Non-pigmented ciliary epithelial cell (primary cell): ENCODE measurements at regions not wholly inside any gene's neighbourhood (a gene's known extent, or its start where the extent isn't known, plus 50 kb on each side); places are given as distances from the start of the nearest gene placed in this dataset.
"Not testable (repeated sequence)": the region's sequence is repeated elsewhere in the genome, so short reads cannot be mapped to it uniquely, and the experiment has no call there.

ENCODE experiments used
- DNase-seq: peaks from one replicate; pipeline ENCODE4 v3.0.0-alpha.2; 2010; ENCODE audit warnings: low read depth

- DNase-seq = no peak
These were observed 714.9 kb upstream of the MDGA2 start for GRCh38 chr14:48390346-48390745.

GRCh38 chr14:48384821-48385220, 709.4 kb upstream of the MDGA2 start:
- no peak for DNase-seq

GRCh38 chr14:48382961-48383360, 707.6 kb upstream of the MDGA2 start:
- no peak for DNase-seq

- DNase-seq = no peak
These were observed 703.1 kb upstream of the MDGA2 start for GRCh38 chr14:48378541-48378940.

GRCh38 chr14:48373981-48374380, 698.6 kb upstream of the MDGA2 start:
- DNase-seq = no peak

- peak; percentile 19 for DNase-seq
These were observed 675.6 kb upstream of the MDGA2 start for GRCh38 chr14:48350971-48351370.

GRCh38 chr14:48349689-48350088, 674.3 kb upstream of the MDGA2 start:
- no peak for DNase-seq

GRCh38 chr14:48341069-48341468, 665.7 kb upstream of the MDGA2 start:
- no peak for DNase-seq

GRCh38 chr14:48333221-48333920, 658.0 kb upstream of the MDGA2 start:
- DNase-seq = no peak

GRCh38 chr14:48331421-48331820, 656.0 kb upstream of the MDGA2 start:
- no peak for DNase-seq

GRCh38 chr14:48325486-48325885, 650.1 kb upstream of the MDGA2 start:
- DNase-seq = no peak

- DNase-seq = no peak
These were observed 648.3 kb upstream of the MDGA2 start for GRCh38 chr14:48323665-48324064.

- DNase-seq = no peak
These were observed 644.4 kb upstream of the MDGA2 start for GRCh38 chr14:48319823-48320222.

- no peak for DNase-seq
These were observed 629.3 kb upstream of the MDGA2 start for GRCh38 chr14:48304729-48305128.

- no peak for DNase-seq
These were observed 614.3 kb upstream of the MDGA2 start for GRCh38 chr14:48289701-48290100.

GRCh38 chr14:48285217-48285616, 609.8 kb upstream of the MDGA2 start:
- not testable (repeated sequence) for DNase-seq

- DNase-seq = no peak
These were observed 599.9 kb upstream of the MDGA2 start for GRCh38 chr14:48275301-48275700.

- DNase-seq = no peak
These were observed 599.4 kb upstream of the MDGA2 start for GRCh38 chr14:48274826-48275225.

- DNase-seq = not testable (repeated sequence)
These were observed 592.5 kb upstream of the MDGA2 start for GRCh38 chr14:48267926-48268325.

- DNase-seq = not testable (repeated sequence)
These were observed 590.8 kb upstream of the MDGA2 start for GRCh38 chr14:48266201-48266600.

- no peak for DNase-seq
These were observed 586.0 kb upstream of the MDGA2 start for GRCh38 chr14:48261436-48261835.

- DNase-seq = not testable (repeated sequence)
These were observed 585.2 kb upstream of the MDGA2 start for GRCh38 chr14:48260394-48261295.

- not testable (repeated sequence) for DNase-seq
These were observed 584.5 kb upstream of the MDGA2 start for GRCh38 chr14:48259876-48260275.
